Erythroblast (primary cell): ENCODE measurements at regions not wholly inside any gene's neighbourhood (a gene's known extent, or its start where the extent isn't known, plus 50 kb on each side); places are given as distances from the start of the nearest gene placed in this dataset.

Experiments used
- DNase-seq, 2 experiments: peaks; one replicate each; lab custom pipeline; 2025; lab: John Stamatoyannopoulos, UW
- GATA1 ChIP-seq: IDR thresholded peaks from 2 replicates; pipeline ENCODE4 v1.6.1; 2011; ENCODE audit warnings: low read depth, mild to moderate bottlenecking, control low read depth, low read length, moderate library complexity
- POLR2A ChIP-seq: IDR thresholded peaks from 2 replicates; pipeline ENCODE4 v1.6.1; 2011; ENCODE audit warnings: mild to moderate bottlenecking, low read length

- TF ChIP-seq POLR2A (no peak), GATA1 (no peak)
- DNase-seq = no peak
Observed at GRCh38 chr10:47053081-47053798, 142.0 kb downstream of the PTPN20 start.

GRCh38 chr10:47054974-47055373 lies 143.7 kb downstream of the PTPN20 start:
- TF ChIP-seq GATA1 = no peak
- TF ChIP-seq POLR2A = no peak

GRCh38 chr10:47055386-47056246 lies 144.4 kb downstream of the PTPN20 start:
- DNase-seq = no peak
- no peak for TF ChIP-seq GATA1
- TF ChIP-seq POLR2A = no peak

More at GRCh38 chr10:47054974-47055373, 143.7 kb downstream of the PTPN20 start:
- no peak for DNase-seq

GRCh38 chr10:47056247-47056510 lies 145.0 kb downstream of the PTPN20 start:
- DNase-seq = no peak
- no peak for TF ChIP-seq GATA1

- TF ChIP-seq GATA1 = no peak
- TF ChIP-seq POLR2A = no peak
Observed at GRCh38 chr10:47057471-47057870, 146.2 kb downstream of the PTPN20 start.

GRCh38 chr10:47058032-47058702 lies 146.9 kb downstream of the PTPN20 start:
- DNase-seq = no peak
- no peak for TF ChIP-seq POLR2A
- no peak for TF ChIP-seq GATA1

More at GRCh38 chr10:47057471-47057870, 146.2 kb downstream of the PTPN20 start:
- DNase-seq = no peak

- DNase-seq = no peak
- no peak for TF ChIP-seq GATA1
- TF ChIP-seq POLR2A = no peak
Observed at GRCh38 chr10:47058961-47059391, 147.7 kb downstream of the PTPN20 start.

GRCh38 chr10:47059606-47060311 lies 148.5 kb downstream of the PTPN20 start:
- no peak for TF ChIP-seq POLR2A
- no peak for TF ChIP-seq GATA1
- DNase-seq = no peak

- no peak for DNase-seq
- no peak for TF ChIP-seq POLR2A
- no peak for TF ChIP-seq GATA1
Observed at GRCh38 chr10:47060356-47060755, 149.1 kb downstream of the PTPN20 start.

- no peak for DNase-seq
- TF ChIP-seq POLR2A (no peak), GATA1 (no peak)
Observed at GRCh38 chr10:47060993-47061500, 149.8 kb downstream of the PTPN20 start.

GRCh38 chr10:47061776-47062175 lies 150.5 kb downstream of the PTPN20 start:
- TF ChIP-seq GATA1 = no peak
- no peak for TF ChIP-seq POLR2A
- DNase-seq = no peak

GRCh38 chr10:47062441-47063200 lies 151.4 kb downstream of the PTPN20 start:
- TF ChIP-seq GATA1 = no peak
- no peak for DNase-seq
